Inflammatory macrophage (primary cell): ENCODE measurements at regions not wholly inside any gene's neighbourhood (a gene's known extent, or its start where the extent isn't known, plus 50 kb on each side); places are given as distances from the start of the nearest gene placed in this dataset.

Experiments used
- DNase-seq, 2 donors: peaks; one replicate each; pipeline ENCODE4 v3.0.0-alpha.2; 2020 to 2022

DNA sequence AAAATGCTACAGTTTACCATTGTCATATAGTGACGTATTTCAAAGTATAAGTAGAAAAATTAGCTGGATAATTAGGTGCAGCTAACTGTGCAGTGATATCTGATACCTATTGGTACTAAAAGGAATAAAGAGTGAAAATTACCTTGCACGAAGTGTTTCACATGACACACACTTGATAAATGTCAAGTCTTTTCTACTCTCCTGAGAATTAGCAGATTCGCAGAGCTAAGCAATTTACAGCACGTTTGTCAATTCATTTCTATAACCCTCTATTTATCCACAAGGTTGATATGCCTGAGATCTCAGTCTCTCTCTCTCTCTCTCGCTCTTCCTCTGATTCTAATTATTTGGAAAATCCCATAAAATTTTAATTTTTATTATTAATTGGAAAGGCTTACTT is 1109.0 kb downstream of the EFNB2 start:
- DNase-seq: no peak

- no peak for DNase-seq
Measured at GRCh38 chr13:105414639-105415038, 1120.8 kb downstream of the EFNB2 start.

DNA sequence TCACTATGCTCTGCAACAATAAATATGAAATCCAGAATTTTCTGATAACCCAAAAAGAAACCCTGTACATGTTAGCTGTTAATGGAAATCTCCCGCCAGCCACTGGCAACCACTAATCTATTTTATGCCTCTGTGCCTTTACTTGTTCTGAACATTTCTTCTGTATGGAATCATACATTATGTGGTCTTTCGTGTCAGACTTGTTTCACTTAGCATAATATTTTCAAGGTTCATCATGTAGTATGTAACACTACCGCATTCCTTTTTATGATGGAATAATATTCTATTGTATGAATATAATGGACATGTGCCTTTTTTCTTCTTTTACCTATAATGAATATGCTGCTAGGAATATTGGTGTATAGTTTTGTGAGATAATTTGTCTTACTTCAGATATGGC is 1123.3 kb downstream of the EFNB2 start:
- DNase-seq: no peak

DNA sequence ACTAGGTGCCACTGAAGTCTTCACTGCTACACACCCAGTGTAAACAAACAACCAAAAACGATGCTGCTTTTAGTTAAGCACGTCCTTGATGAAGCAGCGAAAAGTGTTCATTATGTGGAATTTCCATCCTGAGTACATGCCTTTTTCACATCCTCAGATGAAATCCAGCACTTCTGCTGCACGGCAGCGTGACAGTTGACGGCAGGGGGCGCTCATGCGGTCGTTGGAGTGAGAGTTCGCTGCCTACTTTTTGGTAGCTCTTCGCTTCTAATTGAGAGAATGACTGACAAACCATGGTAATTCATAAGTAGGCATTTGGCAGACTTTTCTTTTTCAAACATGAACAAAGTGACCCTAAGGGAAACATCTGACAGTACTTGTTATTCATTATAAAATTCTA is 1124.9 kb downstream of the EFNB2 start:
- peak in 1 of 2 donors; percentile 10 for DNase-seq

- DNase-seq: no peak
Measured at GRCh38 chr13:105406551-105406950, 1128.9 kb downstream of the EFNB2 start.

DNA sequence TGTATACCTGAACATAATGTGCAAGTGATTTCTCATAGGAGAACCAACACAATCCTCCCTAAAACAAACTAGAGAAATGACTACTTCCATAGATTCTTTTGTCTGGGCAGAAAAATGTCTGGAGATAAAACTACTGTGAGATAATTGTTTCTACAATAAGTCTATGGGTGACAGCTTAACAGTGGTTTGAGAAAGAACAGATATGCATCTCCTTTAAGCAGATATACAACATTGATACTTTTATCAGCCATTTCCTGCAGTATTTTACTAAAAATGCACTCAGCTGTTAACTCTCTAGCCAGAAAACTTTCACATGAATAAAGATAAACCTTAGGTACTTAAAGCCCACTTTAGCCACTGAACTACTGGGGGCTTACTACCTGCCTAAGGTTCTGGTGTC is 1132.4 kb downstream of the EFNB2 start:
- no peak for DNase-seq

DNA sequence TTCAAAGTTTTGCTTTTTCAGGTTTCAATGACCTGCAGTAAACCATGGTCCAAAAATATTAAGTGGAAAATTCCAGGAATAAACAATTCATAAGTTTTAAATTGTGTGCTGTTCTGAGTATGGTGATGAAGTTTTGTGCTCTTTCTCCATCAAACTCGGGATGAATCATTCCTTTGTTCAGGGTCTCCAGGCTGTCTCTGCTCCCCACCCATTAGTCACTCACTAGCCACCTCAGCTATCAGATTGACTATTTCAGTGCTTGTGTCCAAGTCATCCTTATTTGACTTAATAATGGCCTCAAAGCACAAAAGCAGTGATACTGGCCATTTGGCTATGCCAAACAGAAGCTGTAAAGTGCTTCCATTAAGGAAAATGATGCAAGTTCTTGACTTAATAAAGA is 1140.4 kb downstream of the EFNB2 start:
- no peak for DNase-seq

DNA sequence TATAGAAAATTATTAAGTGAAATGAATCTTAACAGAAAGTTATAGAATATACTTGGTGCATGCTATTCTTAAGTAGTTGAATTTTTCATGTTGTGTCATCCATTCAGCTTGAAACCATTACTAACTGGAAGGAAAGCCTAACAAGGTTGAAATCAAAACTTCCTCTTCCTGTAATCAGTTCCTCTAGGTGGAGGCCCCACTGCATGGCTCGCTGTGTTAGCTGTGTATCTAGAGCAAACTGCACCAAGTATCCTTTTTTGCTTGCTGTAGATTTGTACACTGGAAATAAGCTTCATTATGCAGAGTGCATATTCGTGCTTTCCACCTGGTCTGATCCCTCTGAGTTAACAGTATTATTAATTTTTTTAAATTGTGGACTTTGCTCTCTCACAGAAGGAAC is 1146.1 kb downstream of the EFNB2 start:
- no peak for DNase-seq

GRCh38 chr13:105377452-105377851 is 1158.0 kb downstream of the EFNB2 start:
- no peak for DNase-seq

GRCh38 chr13:105370011-105370650 is 1165.3 kb downstream of the EFNB2 start:
- no peak for DNase-seq

GRCh38 chr13:105368781-105369180 is 1166.7 kb downstream of the EFNB2 start:
- DNase-seq: no peak

DNA sequence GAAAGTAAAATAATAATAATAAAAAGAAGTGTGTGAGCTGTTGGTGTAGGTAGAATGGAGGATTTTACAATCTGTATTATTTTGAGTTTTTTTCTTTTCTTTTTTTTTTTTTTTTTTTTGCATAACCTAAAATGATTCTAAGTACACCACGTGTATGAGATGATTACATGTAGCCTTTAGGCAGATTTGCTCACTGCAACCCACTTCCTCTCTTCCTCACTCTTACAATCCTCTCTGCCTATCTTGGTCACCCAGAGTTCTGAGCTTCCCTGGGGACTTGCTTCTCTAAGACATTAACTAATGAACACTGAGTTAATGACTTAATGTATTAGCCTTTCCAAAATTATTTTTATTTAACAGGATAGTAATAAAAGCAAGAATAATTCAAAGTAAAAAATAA is 1169.6 kb downstream of the EFNB2 start:
- DNase-seq: no peak

DNA sequence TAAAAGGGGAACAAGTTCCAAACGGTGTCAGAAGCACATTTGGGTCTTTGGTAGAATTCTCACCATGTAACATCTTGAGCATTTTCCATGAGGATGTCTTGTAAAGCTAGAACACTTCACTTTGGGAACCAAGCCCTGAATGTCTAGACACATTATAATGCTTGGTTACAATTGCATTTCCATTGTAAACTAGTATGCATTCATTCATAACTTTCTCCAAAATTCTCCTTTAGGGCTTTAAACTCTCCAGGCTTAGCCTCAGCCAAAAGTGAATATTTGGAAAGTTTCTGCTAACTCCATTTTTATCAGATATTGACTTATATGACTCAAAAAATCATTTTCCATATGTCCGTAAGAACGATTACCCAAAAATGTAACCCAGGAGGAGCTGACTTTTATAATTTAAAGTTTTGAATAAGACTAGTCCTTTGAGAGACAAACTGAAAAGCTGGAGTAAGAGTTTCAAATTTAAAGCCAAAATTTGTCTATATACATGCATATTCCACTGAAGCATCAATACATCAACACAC is 1170.4 kb downstream of the EFNB2 start:
- DNase-seq: no peak

DNA sequence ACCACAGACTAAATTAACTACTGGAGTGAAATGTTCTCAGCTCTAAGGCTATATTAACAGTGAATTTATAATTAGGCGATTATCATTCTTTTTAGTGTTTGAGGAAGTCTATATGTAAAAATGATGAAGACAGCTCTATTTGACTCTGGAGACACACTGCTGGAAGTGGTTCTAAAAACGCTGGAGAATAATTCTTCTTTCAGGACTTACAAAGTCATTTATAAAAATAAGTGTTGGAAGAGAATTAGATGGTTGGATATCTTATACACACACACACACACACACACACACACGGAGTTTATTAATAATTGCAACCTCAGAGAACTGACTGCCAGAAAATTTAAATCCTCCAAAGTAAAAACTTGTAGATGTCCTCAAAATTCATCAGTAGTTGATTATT is 1171.3 kb downstream of the EFNB2 start:
- DNase-seq: no peak

DNA sequence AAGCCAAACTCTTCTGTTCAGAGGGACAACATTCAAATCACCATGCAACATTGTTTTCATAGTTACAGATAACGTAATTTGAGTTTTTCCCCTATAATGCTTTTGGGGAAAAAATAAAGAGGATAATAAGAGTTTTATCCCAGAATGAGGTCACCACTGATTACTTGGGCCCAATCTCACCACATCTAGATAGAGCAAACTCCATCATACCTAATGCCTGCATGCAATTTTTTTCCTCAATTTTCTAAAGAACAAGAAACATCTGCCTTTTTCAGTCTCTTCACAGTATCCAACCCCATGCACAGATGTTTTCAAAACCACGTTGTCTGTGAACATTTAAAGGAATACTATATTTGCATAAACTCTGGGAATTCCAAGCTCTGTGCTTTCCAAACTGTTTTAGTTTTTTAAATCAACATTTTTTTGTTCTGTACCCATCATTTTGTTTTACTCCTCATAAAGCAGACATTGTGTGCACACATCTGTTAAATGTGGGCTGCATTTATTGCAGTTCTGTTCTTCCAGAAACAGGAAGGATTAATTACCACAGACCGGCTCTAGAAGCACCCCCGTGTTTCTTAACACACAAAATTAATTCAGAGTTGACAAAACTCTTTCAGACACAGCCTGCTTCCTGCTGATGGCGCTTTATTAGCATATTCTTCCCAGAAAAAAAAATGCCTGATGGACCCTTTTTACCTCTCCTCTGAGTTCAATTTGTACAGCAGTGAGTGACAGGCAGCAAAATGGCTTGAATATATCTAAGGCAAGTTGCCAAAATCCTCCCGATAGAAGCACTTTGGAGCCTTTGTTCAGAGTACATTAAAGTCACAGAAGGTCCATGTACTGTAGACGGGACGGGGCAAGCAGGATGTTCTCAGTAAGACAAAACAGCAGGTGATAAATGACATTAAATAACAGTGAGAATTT is 1171.9 kb downstream of the EFNB2 start:
- DNase-seq: peak; percentile 6 to 28

- no peak for DNase-seq
Measured at GRCh38 chr13:105353654-105354053, 1181.8 kb downstream of the EFNB2 start.

- DNase-seq: no peak
Measured at GRCh38 chr13:105349082-105349723, 1186.3 kb downstream of the EFNB2 start.

DNA sequence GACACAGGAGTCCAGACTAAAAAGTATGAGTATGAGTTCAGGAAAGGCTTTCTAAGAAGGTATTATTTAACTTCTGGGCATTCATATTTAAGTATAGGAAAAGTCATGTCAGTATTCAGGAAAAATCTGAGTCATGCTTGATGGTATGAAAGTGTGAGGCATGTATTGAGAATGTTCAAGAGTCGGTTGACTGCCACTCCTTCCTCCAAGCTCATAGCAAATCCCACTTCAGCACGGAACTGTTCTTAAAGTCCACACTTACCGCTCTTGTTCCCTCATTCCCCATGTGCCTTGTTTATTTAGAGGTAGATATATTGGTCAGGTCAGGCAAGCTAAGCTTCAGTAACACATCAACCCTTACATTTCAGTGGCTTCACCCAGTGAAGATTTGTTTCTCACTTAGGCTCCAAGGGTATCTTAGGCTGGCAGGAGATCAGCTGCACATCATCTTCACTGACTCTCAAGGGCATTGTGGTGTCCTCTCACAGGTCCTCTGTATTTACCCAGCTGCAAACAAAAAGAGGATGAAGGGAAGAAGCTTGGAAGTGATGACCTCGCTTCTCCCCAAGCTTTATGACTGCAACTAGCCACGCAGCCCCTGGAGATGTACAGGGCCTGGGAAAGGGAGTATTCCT is 1189.2 kb downstream of the EFNB2 start:
- no peak for DNase-seq

DNA sequence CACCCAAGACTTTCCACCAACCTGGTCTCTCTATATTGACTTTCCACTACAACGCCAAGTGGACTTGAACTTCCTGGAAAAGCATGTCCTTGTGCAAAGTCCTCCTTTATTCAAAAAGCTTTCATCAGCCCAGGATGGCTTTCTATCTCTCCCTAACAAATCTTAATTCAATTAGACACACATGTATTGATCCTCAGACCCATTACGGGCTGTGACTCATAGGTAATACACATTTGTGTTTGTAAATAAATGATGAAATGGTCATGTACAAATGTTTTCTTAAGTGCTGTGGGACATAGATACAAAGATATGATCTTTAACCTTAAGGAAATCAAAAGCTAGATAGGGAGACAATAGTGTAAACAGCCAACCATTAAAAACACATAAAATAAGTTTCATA is 1189.7 kb downstream of the EFNB2 start:
- no peak for DNase-seq

DNA sequence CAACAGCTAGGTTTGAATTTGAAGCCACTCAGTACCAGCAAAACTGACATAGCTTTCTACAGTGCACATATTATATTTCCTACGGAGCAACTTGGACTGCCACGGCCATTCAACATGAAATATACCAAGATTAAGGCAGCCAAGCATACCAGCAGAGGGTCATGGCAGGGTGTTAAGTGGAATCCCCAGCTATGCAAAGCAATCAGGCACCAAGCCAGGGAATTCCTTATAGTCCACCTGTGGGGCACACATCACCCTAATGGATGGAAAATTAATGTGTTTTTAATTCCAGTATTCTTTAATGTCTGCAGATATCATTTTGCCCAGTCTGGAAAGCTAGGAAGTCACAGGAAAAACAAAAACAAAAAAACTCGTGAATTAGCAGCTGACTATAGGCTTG is 1190.3 kb downstream of the EFNB2 start:
- DNase-seq: no peak

GRCh38 chr13:105343134-105343806 is 1192.2 kb downstream of the EFNB2 start:
- no peak for DNase-seq

- DNase-seq: no peak
Measured at GRCh38 chr13:105342281-105342820, 1193.1 kb downstream of the EFNB2 start.
